Gastrocnemius medialis (tissue), 4 donors: ENCODE measurements at regions not wholly inside any gene's neighbourhood (a gene's known extent, or its start where the extent isn't known, plus 50 kb on each side); places are given as distances from the start of the nearest gene placed in this dataset.

Source experiments
- CTCF ChIP-seq, 5 experiments: fragments of 450-650 bp in 3 of 5; fragments of 200-600 bp in 2 of 5; sonication (generic) in 2 of 5; IDR thresholded peaks in 4 of 5; conservative IDR thresholded peaks in 1 of 5; 1 replicate in 4 of 5; 2 replicates in 1 of 5; pipeline ENCODE4 v1.5.1; 2016 to 2019; ENCODE audit warnings: antibody characterized with exemption in 5 of 5, mild to moderate bottlenecking in 3 of 5, moderate library complexity in 3 of 5
- POLR2A ChIP-seq, 2 donors: fragments of 450-650 bp; IDR thresholded peaks; one replicate each; pipeline ENCODE4 v1.6.1; 2017; ENCODE audit warnings: antibody characterized with exemption in 2 of 2, mild to moderate bottlenecking in 2 of 2, moderate library complexity in 2 of 2

GRCh38 chr10:21065621-21066248, 168.6 kb upstream of the NEBL start:
- TF ChIP-seq CTCF (IDR thresholded peaks at IDR 0.05 in 4 of 5, conservative IDR thresholded peaks at IDR 0.05 in 1 of 5) = no peak
- TF ChIP-seq POLR2A (IDR thresholded peaks at IDR 0.05) = no peak
